SIG-M5 treated with dmso at 0.1 percent for 504 hours (cell line): ENCODE measurements at regions not wholly inside any gene's neighbourhood (a gene's known extent, or its start where the extent isn't known, plus 50 kb on each side); places are given as distances from the start of the nearest gene placed in this dataset.
"Not testable (repeated sequence)": the region's sequence is repeated elsewhere in the genome, so short reads cannot be mapped to it uniquely, and the experiment has no call there.

Source experiments
- DNase-seq: peaks from one replicate; lab custom pipeline; 2025; ENCODE audit not compliant: unreplicated experiment; lab: John Stamatoyannopoulos, UW

DNA sequence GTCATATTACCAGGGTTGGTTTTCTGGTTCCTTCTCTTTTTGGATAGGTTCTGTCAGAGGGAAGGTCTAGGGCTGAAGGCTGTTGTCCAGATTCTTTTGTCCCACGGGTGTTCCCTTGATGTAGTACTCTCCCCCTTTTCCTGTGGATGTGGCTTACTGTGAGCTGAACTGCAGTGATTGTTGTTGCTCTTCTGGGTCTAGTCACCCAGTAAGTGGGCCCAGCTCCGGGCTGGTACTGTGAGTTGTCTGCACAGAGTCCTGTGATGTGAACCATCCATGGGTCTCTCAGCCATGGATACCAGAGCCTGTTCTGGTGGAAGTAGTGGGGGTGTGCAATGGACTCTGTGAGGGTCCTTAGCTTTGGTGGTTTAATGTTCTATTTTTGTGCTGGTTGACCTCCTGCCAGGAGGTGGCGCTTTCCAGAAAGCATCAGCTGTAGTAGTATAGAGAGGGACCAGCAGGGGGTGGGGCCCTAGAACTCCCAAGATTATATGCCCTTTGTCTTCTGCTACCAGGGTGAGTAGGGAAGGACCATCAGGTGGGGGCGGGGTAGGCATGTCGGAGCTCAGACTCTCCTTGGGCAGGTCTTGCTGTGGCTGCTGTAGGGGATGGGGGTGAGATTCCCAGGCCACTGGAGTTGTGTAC is 99.4 kb upstream of the CHST15 start:
- not testable (repeated sequence) for DNase-seq

DNA sequence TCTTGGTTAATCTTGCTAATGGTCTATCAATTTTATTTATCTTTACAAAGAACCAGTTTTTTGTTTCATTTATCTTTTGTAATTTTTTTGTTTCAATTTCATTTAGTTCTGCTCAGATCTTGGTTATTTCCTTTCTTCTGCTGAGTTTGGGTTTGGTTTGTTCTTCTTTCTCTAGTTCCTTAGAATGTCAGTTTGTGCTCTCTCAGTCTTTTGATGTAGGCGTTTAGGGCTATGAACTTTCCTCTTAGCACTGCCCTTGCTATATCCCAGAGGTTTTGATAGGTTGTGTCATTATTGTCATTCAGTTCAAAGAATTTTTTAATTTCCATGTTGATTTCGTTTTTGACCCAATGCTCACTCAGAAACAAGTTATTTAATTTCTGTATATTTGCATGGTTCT is 97.1 kb upstream of the CHST15 start:
- DNase-seq: not testable (repeated sequence)

- no peak for DNase-seq
Measured at GRCh38 chr10:124186956-124187355, 93.6 kb upstream of the CHST15 start.

DNA sequence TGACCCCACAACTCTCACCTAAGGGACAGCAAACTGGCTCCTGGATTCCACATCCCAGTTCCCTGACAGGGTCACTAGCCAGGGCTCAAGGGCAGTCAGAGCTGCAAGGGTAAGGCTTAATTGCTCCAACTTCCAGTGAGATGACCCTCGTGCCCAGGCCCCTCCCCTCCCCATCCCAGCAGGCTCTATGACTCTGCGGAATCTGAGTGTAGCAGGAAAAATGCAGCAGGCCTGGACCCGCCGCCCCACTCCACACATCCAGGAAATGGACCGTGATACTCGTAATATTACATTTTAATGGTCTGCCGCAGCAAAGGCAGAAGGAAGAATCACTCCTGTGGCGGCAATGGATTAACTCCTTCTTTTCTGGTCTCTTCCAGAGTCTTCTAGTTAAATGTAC is 91.7 kb upstream of the CHST15 start:
- no peak for DNase-seq

DNA sequence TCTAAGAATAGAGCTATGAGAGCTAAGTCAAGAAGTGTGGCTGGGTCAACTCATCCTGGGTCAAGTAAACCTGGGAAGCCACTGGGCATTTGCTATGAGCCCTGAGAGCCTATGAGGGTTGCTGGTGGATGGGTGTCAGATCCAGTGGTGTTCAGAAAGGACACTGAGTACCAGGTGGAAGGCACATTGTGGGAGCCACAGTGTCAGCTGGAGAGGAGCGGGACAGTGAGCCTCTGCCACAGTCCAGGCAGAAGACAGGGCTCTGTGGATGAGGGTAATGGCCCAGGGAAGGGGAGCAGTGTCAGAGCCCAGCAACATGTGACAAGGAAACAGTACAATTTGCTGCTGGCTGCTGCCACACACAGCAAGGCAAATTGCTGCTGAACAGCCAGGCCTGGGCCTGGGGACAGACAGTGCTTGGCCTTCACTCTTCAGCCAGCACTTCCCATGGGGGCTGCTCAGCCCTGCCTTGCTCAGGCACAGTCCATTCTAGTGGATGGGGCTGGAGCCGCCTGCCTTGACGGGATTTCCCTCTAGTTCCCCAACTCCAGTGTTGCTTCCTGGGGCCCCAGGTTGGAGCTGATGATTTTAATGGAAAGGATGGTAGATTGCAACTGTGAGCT is 90.9 kb upstream of the CHST15 start:
- DNase-seq: no peak

DNA sequence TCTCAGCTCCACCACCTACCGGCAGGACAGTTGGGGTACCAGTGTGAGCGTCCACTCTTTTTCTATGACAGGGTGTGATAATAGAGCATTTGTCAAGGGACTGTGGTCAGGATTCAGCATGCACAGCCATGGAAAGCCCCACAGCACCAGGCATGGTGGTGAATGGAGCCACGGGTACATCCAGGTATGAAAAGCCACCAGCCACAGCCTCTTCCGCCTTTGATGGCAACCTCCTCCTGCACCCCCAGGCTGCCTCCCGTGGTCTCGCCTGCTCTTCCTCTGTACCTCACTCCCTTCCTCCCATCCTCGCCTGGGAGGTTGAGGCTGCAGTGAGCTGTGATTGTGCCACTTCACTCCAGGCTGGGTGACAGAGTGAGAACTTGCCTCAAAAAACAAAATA is 90.2 kb upstream of the CHST15 start:
- no peak for DNase-seq

GRCh38 chr10:124182088-124182541 is 88.7 kb upstream of the CHST15 start:
- no peak for DNase-seq

GRCh38 chr10:124181656-124182055 is 88.3 kb upstream of the CHST15 start:
- no peak for DNase-seq

- DNase-seq: no peak
Measured at GRCh38 chr10:124180947-124181549, 87.7 kb upstream of the CHST15 start.

DNA sequence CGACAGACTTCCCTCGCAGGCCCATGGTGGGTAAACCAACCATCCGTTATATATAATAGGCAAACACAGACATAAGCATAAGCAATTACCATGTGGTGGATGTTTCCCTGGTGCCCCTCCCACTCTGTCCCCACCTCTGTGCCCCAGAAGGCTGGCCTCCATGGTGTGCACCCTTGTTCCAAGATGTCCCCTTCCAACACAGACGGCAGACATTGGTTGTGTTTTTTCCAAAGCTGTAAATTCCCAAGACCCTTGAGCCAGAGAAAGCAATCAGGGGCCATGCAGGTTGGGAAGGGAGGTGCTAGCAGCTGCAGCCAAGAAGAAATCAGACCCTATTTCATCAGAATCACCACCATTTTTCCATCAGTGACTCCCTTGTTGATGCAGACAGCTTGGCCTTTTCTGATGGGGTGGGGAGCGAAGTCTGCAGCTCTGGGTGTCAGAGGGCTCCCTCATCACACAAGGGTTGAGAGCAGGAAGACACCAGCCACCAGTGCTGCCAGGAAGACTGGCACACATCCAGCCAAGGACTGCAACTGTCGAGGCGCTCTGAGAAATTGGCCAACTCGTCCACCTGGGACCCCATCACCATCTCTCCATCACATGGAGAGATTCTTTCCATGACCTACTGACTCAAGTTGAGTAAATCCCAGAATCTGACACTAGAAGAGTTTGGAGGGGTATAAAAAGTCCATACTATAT is 86.8 kb upstream of the CHST15 start:
- DNase-seq: no peak

- no peak for DNase-seq
Measured at GRCh38 chr10:124179308-124180043, 86.1 kb upstream of the CHST15 start.

GRCh38 chr10:124177180-124177518 is 83.8 kb upstream of the CHST15 start:
- DNase-seq: no peak

DNA sequence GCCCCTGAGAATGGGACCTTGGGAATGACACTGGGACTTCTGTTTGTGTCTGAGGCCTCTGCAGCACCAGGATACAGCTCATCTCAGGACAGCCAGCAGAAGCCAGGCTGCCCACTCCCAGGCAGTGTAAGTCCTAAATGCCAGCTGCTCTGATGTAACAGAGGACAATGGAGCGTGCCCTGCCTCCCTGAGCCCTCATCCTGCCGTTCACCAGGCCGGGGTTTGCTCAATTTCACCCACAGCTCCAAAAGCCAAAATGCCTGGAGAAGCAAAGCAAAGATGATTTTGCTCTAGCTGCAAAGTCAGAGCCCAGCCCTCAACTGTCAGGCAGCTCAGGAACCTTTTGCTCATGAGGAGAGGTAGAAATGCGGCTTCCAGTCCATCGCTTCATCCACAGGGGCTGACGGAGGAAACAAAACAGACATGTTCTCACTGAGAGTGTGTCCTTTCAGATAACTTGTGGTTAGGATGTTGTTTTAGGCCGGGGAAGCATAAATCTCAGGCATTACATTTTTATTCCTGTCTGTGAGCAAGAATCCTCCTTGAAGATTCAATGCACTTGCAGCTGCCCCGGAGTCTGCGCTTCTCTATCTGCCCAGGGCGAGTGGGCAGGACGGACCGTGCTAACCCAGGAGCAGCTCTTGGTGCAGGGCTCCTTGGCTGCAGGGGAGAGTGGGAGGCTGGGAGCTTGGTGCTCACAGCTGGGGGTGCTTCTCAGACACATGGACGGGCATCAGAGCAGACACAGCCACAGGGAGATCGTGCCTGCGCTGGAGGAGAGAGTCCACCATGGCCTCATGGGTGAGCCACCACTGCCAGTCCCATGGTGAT is 83.2 kb upstream of the CHST15 start:
- no peak for DNase-seq

GRCh38 chr10:124175701-124176348 is 82.4 kb upstream of the CHST15 start:
- DNase-seq: no peak

- DNase-seq: no peak
Measured at GRCh38 chr10:124174673-124175645, 81.6 kb upstream of the CHST15 start.

DNA sequence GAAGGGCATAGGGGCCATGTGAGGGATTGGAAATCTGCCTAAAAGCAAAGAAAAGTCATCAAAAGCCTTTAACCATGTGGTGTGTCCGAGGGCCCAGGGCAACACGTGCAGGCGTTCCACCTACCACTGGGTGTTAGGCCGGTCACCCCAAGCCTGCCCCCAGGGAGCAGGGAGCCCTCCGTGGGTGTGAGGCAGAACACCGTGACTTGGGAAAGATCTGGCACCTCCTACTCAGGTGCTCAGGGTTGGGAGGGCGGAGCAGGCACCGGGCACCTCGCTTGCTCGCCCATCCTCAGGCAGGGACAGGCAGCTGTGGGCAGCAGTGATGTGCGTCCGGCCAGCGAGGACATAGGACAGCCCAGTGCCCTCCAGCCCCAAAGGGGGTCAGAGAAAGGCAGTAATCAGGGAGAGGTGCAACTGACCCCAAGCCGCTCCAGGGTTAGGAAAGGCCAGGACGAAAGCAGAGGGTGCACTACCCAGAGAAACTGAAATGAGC is 80.7 kb upstream of the CHST15 start:
- DNase-seq: no peak

GRCh38 chr10:124173298-124173900 is 80.0 kb upstream of the CHST15 start:
- no peak for DNase-seq
